SIG-M5 (cell line): ENCODE measurements at regions not wholly inside any gene's neighbourhood (a gene's known extent, or its start where the extent isn't known, plus 50 kb on each side); places are given as distances from the start of the nearest gene placed in this dataset.

ENCODE experiments used
- DNase-seq: peaks from one replicate; lab custom pipeline; 2025; lab: John Stamatoyannopoulos, UW

DNA sequence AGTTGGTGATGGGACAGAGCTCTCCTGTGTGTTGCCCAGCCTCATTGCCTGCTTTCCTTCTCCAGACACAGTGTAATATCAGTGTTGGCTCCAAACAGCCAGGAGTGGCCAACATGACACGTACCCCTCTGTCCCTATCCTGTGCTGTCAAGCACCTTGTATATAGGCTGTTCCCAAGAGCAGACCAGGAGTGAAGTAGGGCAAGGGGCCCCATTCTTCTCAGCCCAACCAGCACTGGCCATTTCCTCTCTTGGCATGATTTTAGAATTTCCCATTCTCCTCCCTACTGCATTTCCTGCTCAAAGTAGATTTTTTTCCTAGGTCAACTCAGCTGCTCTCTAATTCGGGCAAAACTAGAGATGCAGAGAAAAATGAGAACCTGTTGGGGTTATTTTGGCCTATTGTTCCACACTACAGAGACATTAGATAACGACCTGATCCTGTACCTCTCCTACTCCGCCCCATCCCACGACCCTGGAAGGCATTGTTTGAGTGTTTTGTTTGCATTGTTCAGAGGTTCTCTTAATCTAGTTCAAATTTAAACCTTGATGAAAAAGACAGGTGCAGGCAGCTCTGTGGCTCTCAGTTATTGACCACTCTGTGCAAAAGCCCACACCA, 95.6 kb downstream of the RASSF10 start:
- DNase-seq: no peak

DNA sequence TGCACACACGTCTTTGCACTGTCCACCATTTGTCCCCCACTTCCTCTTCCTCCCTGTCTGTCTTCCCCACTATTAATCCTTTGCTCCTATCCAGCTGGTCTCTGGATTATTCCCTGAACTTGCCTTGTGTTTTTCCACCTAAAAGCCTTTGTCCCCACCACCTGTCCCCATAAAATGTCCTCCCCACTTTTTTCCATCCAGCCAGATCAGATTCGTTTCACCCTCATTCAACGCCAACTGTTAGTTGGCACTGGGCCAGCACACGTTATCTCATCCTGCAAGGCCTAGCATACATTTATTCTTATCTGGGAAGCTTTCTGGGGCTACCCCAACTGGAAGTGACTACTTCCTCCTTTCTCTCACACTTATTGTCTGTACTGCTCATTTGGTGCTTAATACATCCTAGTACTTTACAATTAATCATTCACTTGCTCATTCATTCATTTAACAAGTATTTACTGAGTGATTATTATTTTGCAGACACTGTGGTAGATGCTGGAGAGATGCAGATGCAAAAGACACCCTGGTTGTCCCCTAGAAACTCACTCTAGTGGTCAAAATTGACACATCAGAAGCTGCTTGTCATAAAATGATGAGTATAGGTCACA, 96.2 kb downstream of the RASSF10 start:
- DNase-seq: no peak

GRCh38 chr11:13107544-13108044, 98.5 kb downstream of the RASSF10 start:
- no peak for DNase-seq

DNA sequence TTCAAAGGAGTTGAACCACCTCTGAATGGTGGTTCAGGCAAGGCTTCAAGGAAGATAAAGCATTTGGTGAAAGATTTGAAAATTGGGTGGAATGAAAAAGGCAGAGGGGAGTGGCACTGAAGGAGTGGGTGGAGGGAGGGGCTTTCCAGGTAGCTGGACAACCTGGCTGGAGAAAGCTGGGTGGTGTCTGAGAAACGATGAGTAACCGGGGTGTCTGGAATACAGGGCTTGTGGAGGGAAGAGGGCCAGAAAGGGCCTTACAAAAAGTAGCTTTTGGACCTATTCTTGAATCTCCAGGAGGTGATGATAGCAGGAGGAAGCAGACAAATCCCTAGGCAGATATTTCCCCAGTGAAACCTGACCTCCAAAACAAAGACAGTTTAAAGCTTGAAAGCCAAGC, 99.3 kb downstream of the RASSF10 start:
- DNase-seq: no peak

DNA sequence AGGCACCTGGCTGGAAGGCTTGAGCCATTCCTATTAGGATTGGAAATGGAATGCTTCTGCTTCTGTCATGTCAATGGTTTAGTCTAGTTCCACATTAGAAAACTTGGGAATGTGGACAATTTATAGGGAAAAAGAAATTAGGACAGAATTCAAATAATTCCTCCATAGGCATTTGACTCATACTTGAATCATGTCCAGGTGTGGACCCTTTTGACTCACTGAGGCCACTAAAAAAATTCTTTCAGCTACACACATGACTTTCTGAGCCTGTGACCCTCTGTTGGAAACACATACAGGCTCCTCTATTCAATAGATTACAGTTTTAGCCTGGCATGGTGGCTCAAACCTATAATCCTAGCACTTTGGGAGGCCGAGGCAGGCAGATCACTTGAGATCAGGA, 100.5 kb downstream of the RASSF10 start:
- no peak for DNase-seq

- DNase-seq: no peak
These were observed 101.0 kb downstream of the RASSF10 start for GRCh38 chr11:13110145-13110544.

DNA sequence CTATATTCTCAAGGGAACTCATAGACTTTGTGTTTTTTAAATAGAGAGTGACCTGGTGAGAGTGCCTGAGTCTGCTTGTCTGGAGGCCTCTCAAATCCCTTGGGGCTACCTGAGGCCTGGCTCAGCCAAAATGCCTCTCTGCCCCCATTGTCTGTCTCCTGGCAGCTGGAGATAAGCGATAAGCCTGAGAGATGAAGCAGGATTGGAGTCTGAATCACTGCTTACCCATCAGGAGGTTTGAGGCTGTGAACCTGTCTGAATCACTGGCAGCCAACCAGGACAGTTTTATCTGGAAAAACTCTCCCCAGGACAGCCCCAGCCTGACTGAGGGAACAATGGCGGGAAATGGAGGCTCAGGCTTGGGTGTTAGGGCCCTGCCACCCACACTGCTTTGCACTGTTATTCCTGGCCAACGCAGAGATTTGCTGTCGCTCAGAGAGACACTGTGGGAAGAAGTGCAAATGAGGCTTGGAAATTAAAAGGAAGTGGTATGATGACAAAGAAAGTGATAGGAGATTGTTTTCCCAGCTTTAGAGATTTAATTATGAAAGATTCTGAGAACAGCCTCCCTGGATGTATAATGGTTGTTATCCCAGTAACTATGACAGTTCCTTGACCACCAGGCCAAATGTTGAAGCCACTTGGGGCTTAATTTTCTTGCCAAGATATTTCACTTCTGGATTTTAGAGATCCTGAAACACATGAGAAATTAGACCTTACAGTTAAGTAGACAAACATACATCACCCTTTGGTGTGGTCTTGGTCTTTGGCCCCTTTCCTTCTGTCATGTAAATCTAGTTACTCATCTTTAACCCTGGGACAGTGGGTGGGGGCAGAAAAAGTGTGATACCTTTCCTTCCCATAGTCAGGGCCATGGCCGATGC, 102.1 kb downstream of the RASSF10 start:
- DNase-seq: no peak

DNA sequence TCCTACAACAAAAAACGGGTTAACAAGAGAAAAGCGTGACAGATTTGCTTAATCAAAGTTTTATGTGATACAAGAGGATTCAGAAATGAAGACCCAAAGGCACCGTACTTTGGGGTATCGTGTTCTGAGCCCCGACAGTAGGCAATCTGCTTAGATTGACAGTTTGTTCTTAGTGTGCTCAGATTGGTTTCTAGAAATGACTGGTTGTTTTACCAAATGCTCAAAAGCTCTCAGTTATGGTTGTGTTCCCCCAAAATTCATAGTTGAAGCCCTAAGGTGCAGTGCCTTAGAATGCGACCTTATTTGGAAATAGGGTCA, 102.7 kb downstream of the RASSF10 start:
- DNase-seq: no peak

GRCh38 chr11:13114566-13115379, 105.7 kb downstream of the RASSF10 start:
- no peak for DNase-seq

DNA sequence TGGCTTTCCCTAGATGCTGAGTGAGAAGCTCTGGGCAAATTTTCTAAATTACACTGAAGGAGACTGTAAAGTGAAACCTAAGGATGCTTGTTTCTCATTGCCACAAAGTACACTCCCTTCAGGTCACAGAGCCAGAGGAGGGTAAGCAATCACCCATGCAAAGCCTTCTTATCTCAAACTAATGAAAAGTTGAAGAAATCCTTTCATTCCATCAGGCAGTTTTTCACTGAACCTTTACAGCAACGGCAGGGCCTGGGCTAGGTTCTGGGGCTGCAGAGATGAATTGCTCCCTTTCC, 106.2 kb downstream of the RASSF10 start:
- no peak for DNase-seq

GRCh38 chr11:13116491-13116890, 107.4 kb downstream of the RASSF10 start:
- no peak for DNase-seq

- no peak for DNase-seq
These were observed 108.2 kb downstream of the RASSF10 start for GRCh38 chr11:13117344-13117743.

DNA sequence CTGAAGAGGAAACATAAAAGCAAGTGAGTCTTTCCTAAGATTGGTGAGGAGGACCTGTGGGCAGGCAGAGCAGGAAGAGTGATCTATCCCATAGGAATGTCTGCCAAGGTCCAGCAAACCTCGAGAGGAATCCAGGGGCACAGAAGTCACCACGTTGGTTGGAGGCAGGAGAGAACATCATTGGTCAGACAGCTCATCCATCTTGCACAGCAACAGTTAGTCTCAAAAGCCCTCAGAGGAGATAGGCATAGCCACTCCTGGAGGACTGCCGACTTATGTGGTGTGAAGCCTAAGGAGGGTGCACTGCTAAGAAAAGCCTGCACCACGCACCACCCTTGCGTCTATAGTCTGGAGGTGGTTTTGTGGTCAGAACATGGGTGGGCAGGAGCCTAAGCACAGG, 109.1 kb downstream of the RASSF10 start:
- DNase-seq: no peak

DNA sequence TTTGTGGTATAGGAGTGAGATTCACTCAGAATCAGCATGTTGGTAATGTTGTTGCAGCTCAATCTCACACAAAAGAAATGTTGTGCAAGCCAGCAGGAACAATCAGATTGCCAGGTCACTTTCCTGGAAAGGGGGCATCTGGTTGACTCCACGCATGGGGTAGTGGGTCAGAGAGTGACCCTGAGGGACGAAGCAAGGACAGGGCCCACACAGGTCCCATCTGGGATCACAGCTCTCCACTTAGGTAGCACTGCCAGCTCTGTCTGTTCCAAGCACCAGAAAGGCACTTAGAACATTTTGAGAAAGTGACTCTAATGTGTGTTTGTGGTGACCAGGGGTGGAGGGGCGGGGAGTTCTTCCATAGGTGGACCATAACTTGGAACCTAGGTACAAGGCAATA, 109.5 kb downstream of the RASSF10 start:
- no peak for DNase-seq

DNA sequence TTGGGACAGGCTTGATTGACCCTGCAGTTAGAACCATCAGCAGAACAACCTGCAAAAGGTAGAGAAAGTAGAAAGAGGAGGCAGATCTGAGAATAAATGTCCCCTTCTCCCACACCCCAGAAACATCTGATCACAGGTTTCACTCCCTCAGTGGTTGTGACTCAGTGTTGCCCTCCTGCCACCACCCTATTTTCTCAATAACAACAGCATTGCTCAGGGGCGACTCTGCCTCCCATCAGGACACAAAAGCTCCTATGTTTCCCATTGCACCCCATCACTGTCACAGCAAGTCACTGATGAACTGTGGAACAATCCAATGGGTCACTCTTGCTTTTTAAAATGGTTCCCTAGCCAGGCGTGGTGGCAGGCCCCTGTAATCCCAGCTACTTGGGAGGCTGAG, 110.2 kb downstream of the RASSF10 start:
- no peak for DNase-seq

DNA sequence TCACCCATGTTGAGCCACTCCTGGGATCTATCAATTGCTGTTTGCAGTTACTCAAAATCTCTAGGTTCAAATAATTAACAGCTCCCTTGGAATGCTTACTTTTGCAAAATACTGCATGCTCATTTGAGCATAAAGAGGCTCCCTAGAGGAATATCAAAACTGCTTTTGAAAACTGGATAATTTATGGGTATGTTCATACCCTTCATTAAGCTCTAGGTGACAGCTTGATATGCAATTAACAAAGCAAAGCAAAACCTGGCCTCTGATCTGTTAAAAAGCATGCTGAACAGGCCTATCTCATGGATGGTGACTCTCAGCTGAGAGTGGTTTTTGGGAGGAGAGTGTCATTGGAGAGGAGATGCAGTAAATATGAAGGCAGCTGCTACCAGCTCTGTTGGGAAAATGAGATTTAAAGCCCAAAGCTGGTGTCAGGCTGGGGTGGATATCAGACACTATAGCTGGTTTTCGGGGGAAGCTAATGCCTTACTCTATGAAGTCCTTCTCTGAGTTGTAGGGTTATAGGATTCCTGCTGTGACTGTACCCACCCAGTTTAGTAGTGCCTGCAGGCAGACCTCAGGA, 110.9 kb downstream of the RASSF10 start:
- DNase-seq: no peak

DNA sequence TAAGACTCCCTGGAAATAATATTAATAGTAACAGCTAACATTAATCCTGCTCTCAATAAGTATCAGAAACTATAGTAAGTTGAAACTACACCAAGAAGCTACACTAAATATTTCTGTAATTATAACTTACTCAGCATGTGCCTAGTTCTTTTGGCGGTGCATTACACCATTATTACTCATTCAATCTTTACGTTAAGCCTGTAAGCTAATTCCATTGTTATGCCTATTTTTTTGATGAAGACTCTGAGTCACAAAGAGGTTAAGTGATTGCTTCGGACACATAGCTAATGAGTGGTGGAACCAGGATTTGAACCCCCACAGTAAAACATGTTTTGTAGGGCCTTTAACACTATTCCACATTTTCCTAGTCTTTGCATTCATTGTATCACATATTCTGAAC, 111.6 kb downstream of the RASSF10 start:
- no peak for DNase-seq

DNA sequence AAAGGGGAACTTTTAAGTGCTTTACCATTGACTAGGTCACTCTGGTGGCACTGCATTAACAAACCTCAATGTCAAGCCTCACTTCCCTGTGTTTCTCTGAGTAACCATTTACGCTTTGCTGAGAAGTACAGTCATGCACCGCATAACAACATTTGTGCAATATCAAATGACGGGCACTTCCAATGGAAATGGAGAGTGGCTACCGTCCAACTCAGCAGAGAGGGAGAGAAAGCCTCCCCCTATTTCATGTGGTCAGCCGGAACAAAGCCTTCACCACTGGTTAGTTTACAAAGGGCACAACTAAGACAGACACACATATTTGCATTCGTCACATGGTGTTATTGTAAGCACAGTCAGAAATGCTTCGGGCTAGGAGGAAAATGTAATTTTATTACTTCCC, 117.3 kb downstream of the RASSF10 start:
- no peak for DNase-seq

DNA sequence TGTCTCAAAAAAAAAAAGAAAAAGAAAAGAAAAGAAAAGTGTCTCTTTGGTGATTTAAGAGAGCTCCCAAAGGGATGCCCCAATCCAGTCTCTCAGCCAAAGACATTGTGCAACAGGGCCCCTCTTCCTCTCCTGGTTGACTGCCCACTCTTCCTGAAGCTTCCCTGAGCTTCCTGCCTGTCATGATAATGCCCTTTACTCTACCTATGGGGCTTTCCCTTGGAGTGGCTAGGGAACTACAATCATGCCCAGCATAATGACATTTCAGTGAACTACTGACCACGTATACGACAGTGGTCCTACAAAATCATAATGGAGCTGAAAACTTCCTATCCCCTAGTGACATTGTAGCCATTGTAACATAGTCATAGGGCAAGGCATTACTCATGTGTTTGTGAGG, 118.0 kb downstream of the RASSF10 start:
- no peak for DNase-seq

DNA sequence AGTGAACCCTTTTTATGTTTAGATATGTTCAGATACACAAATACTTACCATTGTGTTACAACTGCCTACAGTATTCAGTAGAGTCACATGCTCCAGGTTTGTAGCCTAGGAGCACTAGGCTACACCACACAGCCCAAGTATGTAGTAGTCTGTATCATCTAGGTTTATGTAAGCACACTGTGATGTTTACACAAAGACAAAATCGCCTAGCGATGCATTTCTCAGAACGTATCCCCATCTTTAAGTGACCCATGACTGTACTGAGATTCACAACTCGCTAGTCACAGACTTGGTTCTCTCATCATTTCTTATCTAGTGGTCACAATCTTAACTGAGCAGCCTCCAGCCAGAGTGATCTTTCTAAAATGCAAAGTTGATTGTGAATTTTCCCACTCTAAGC, 119.2 kb downstream of the RASSF10 start:
- DNase-seq: no peak

GRCh38 chr11:13134066-13134465, 125.0 kb downstream of the RASSF10 start:
- DNase-seq: no peak

- DNase-seq: no peak
These were observed 125.8 kb downstream of the RASSF10 start for GRCh38 chr11:13134886-13135285.
